ENCODE measurements at regions not wholly inside any gene's neighbourhood (a gene's known extent, or its start where the extent isn't known, plus 50 kb on each side); places are given as distances from the start of the nearest gene placed in this dataset.

DNA sequence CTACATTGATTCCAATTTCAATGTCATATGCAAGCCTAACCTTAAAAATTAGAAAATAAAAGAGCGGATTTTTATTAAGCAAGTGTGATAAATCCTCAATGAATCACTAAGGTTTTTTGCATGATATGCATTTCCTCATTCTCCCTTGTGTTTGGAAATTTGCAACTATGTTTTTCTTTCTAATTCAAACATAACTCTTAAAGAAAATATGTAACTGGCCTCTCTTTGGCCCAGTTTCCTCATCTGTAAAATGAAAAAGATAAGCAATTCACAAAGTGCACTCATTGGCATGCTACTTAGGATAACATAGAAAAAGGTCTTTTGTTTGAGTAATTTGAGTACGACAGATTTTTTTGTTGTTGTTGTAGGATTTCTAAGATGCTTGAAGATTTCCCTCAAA, 295.5 kb downstream of the CDH11 start:
- DNase-seq = no peak
- Histone ChIP-seq H3K36me3 (no peaks in the 10 kb centered on the region), H3K9me3 (no peaks in the 10 kb centered on the region), H3K27ac (no peak overlapping the region), H3K27me3 (no peaks in the 10 kb centered on the region), H3K4me3 (no peak overlapping the region), H3K4me1 (no peaks in the 10 kb centered on the region)
- TF ChIP-seq, protein P1, sequence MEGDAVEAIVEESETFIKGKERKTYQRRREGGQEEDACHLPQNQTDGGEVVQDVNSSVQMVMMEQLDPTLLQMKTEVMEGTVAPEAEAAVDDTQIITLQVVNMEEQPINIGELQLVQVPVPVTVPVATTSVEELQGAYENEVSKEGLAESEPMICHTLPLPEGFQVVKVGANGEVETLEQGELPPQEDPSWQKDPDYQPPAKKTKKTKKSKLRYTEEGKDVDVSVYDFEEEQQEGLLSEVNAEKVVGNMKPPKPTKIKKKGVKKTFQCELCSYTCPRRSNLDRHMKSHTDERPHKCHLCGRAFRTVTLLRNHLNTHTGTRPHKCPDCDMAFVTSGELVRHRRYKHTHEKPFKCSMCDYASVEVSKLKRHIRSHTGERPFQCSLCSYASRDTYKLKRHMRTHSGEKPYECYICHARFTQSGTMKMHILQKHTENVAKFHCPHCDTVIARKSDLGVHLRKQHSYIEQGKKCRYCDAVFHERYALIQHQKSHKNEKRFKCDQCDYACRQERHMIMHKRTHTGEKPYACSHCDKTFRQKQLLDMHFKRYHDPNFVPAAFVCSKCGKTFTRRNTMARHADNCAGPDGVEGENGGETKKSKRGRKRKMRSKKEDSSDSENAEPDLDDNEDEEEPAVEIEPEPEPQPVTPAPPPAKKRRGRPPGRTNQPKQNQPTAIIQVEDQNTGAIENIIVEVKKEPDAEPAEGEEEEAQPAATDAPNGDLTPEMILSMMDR (IDR thresholded peaks at IDR 0.05) = no peak
- no peak for TF ChIP-seq POLR2A (IDR thresholded peaks at IDR 0.05)

DNA sequence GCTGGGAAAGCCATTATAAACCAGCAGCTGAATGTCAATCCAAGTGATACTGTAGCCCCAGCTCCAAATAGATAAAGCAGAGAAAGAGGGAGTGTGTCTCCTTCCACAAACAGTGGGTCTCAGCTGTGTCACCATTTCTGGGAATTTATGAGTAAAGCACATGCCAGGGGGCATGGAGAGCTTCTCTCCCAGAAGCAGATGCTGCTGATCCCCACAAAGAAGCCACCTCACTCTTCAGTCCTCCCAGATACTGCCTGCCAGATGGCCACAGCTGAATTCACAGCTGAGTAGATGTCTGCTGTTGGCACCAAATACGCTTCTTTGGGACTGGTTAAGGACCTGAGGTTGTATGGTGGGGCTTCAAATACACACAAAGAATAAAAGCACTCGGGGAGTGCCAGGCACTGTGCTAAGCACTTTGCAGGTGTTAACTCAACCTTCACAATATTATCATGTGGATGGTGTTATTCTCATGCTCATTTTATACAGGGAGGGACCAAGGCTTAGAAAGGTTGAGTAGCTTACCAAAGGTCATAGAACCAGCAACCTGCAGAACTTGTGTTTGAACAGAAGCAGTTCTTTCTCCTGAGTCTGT, 298.3 kb downstream of the CDH11 start:
- H3K9me3 ChIP-seq = no peaks in the 10 kb centered on the region
- no peak for DNase-seq
- no peaks in the 10 kb centered on the region for H3K36me3 ChIP-seq
- no peak overlapping the region for H3K4me3 ChIP-seq
- H3K27me3 ChIP-seq = no peaks in the 10 kb centered on the region
- no peak overlapping the region for H3K27ac ChIP-seq
- no peak for TF ChIP-seq POLR2A (IDR thresholded peaks at IDR 0.05)
- TF ChIP-seq, protein P1 (IDR thresholded peaks at IDR 0.05) = no peak
- no peaks in the 10 kb centered on the region for H3K4me1 ChIP-seq

DNA sequence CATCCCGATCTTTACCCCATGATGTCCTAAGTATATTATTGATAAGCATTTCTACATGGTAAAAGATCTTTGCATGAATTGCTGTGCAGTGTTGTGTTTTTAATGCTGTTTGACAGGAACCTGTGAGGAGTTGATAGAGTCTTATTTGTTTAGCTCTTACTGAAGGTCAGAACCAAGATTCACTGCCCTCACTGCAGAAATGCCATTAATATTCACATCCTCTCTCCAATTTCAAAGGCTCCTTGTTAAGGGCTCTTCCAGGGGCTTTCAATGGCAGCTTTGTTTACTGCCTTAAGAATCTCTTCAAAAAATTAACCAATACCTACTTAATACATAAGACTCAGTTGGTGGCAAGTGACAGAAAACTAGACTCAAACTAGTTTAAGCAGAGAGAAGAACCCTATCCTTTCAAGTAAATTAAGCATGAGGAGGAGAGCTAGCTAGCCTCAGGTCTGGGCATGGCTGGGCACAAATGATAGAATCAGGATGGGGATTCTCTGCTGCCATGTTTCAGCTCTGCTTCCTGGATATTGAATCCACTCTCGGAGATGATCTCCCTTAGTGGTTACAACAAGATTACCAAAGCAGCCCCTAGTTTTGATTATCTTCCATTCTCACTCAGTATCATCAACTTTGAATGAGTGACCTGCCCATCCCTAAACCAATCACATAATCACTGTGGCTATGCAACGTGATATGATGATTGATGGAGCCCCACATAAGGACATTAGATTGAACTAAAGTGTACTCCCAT, 311.8 kb downstream of the CDH11 start:
- no peaks in the 10 kb centered on the region for H3K4me1 ChIP-seq
- no peak for TF ChIP-seq POLR2A (IDR thresholded peaks at IDR 0.05)
- TF ChIP-seq, protein P1 (IDR thresholded peaks at IDR 0.05) = no peak
- no peak for DNase-seq
- no peak overlapping the region for H3K27ac ChIP-seq
- H3K9me3 ChIP-seq = no peaks in the 10 kb centered on the region
- no peaks in the 10 kb centered on the region for H3K36me3 ChIP-seq
- H3K4me3 ChIP-seq = no peak overlapping the region
- H3K27me3 ChIP-seq = no peaks in the 10 kb centered on the region

DNA sequence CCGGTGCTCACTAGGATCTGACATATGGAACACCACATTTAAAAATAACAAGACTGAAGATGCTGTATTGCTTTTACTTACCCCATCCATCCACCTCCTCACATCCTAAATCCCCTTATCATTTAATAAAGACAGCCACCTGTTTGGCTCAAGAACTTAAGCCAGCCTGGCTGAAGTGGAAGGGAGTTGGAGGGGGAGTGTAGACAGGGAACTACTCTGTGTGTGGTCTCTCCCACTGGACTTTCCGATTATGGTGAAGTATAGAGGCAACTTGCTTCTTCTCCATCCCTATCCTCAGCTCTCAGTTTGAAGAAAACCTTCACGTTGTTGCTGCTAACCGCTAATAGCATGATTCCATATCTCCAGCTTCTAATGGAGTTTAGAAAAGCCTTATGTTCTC, 313.4 kb downstream of the CDH11 start:
- Histone ChIP-seq H3K27ac (no peak overlapping the region), H3K36me3 (no peaks in the 10 kb centered on the region), H3K27me3 (no peaks in the 10 kb centered on the region), H3K4me1 (no peaks in the 10 kb centered on the region), H3K4me3 (no peak overlapping the region), H3K9me3 (no peaks in the 10 kb centered on the region)
- DNase-seq = no peak
- TF ChIP-seq POLR2A (IDR thresholded peaks at IDR 0.05) = no peak
- TF ChIP-seq, protein P1 (IDR thresholded peaks at IDR 0.05) = no peak

DNA sequence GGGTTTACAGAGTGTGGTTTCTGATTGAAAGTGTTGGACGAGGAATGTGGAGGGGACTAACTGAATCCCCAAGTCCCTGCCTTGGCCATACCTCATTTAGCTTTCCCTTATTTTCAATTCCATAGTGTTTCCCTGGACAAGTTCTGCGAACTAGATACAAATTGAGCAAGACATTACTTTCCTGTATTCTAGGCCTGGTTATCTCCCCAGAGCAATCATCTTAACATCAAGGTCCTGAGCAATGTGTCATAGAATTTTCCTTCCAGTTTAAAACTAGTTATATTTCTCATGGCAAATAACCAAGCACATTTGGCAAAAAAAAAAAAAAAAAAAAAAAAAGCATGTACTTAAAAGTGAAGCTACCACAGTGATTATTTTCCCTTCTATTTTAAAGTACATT, 330.1 kb downstream of the CDH11 start:
- H3K4me1 ChIP-seq = no peaks in the 10 kb centered on the region
- no peak for DNase-seq
- H3K4me3 ChIP-seq = no peak overlapping the region
- H3K27me3 ChIP-seq = no peaks in the 10 kb centered on the region
- no peak overlapping the region for H3K27ac ChIP-seq
- TF ChIP-seq POLR2A (IDR thresholded peaks at IDR 0.05) = no peak
- TF ChIP-seq, protein P1 (IDR thresholded peaks at IDR 0.05) = no peak
- H3K36me3 ChIP-seq = no peaks in the 10 kb centered on the region
- no peaks in the 10 kb centered on the region for H3K9me3 ChIP-seq
